ENCODE measurements at regions not wholly inside any gene's neighbourhood (a gene's known extent, or its start where the extent isn't known, plus 50 kb on each side); places are given as distances from the start of the nearest gene placed in this dataset.
A peak's percentile ranks its signal among the peaks of the same experiment; 100 is the strongest.

DNA sequence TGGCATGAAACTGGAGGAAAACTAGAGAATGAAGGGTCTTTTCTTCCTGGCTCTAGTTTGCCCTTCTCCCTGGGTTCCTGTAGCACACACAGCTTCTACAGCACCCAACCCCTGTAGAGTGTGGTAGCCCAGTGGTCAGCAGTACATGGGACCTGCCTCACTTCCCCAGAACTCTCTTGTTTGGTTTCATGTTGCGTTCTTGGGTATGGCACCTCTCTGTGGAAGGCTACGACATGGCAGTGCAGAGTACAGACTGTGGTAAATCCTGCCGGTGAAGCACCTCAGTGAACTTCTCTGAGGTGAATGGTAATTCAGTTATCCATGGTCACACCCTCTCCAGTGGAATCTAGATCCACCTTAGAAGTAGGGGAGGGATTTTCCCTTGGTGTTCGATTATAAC, 105.5 kb downstream of the TLR4 start:
- no peaks in the 10 kb centered on the region for H3K4me1 Mint-ChIP-seq
- Histone ChIP-seq H3K4me1 (ENCODE audit: control insufficient read depth, insufficient read depth, low read length) (no peaks in the 10 kb centered on the region), H3K36me3 (ENCODE audit: control insufficient read depth, insufficient read depth, low read length) (no peaks in the 10 kb centered on the region), H3K27me3 (ENCODE audit: control insufficient read depth, insufficient read depth, low read length) (peaks cover 11% of the 10 kb centered on the region), H3K9me3 (ENCODE audit: control insufficient read depth, insufficient read depth, low read length) (no peaks in the 10 kb centered on the region), H3K27ac (ENCODE audit: low read length) (no peak overlapping the region), H3K4me3 (ENCODE audit: low read length) (no peak overlapping the region)
- no peak for TF ChIP-seq CTCF (IDR thresholded peaks at IDR 0.05)
- intact Hi-C loops (cut with micrococcal nuclease) = no loop called here
- no peak overlapping the region for H3K27ac Mint-ChIP-seq
- peaks cover 0 to 5% of the 10 kb centered on the region in 2 donors for H3K9me3 Mint-ChIP-seq
- H3K4me3 Mint-ChIP-seq = no peak overlapping the region
- DNase-seq = no peak
- ATAC-seq = no peak
- no peaks in the 10 kb centered on the region for H3K36me3 Mint-ChIP-seq
- peaks cover 32 to 83% of the 10 kb centered on the region in 2 donors for H3K27me3 Mint-ChIP-seq (ENCODE audit: low read depth in 2 of 2)
- 92% methylated on average over 3 of the region's 4 CpGs for WGBS (ENCODE audit: insufficient coverage)

- Mint-ChIP-seq H3K9me3 (no peaks in the 10 kb centered on the region), H3K4me3 (no peak overlapping the region), H3K27ac (no peak overlapping the region), H3K4me1 (peaks cover 10 to 11% of the 10 kb centered on the region in 2 donors), H3K36me3 (no peaks in the 10 kb centered on the region), H3K27me3 (ENCODE audit: low read depth in 2 of 2) (peaks cover 35 to 70% of the 10 kb centered on the region in 2 donors)
- TF ChIP-seq CTCF (IDR thresholded peaks at IDR 0.05) = no peak
- Histone ChIP-seq H3K27ac (ENCODE audit: low read length) (no peak overlapping the region), H3K4me1 (ENCODE audit: control insufficient read depth, insufficient read depth, low read length) (peaks cover 7% of the 10 kb centered on the region), H3K27me3 (ENCODE audit: control insufficient read depth, insufficient read depth, low read length) (peaks cover 12% of the 10 kb centered on the region), H3K36me3 (ENCODE audit: control insufficient read depth, insufficient read depth, low read length) (no peaks in the 10 kb centered on the region), H3K9me3 (ENCODE audit: control insufficient read depth, insufficient read depth, low read length) (no peaks in the 10 kb centered on the region), H3K4me3 (ENCODE audit: low read length) (no peak overlapping the region)
- intact Hi-C loops (cut with micrococcal nuclease) = no loop called here
- WGBS (ENCODE audit: insufficient coverage) = 19% methylated on average over 5 of the region's 5 CpGs
- ATAC-seq = peak in 1 of 3 donors; percentile 75
- DNase-seq = peak in 1 of 2 donors; percentile 44
Measured at GRCh38 chr9:117815315-117815714, 111.1 kb downstream of the TLR4 start.

GRCh38 chr9:117815948-117816347, 111.7 kb downstream of the TLR4 start:
- DNase-seq (no peak), ATAC-seq (no peak)
- H3K9me3 ChIP-seq (ENCODE audit: control insufficient read depth, insufficient read depth, low read length) = no peaks in the 10 kb centered on the region
- peaks cover 10 to 11% of the 10 kb centered on the region in 2 donors for H3K4me1 Mint-ChIP-seq
- H3K9me3 Mint-ChIP-seq = no peaks in the 10 kb centered on the region
- H3K27me3 ChIP-seq (ENCODE audit: control insufficient read depth, insufficient read depth, low read length) = peaks cover 12% of the 10 kb centered on the region
- H3K4me3 Mint-ChIP-seq = no peak overlapping the region
- H3K4me3 ChIP-seq (ENCODE audit: low read length) = no peak overlapping the region
- H3K27me3 Mint-ChIP-seq (ENCODE audit: low read depth in 2 of 2) = peaks cover 37 to 70% of the 10 kb centered on the region in 2 donors
- no peak for TF ChIP-seq CTCF (IDR thresholded peaks at IDR 0.05)
- H3K36me3 Mint-ChIP-seq = no peaks in the 10 kb centered on the region
- H3K4me1 ChIP-seq (ENCODE audit: control insufficient read depth, insufficient read depth, low read length) = peaks cover 7% of the 10 kb centered on the region
- WGBS (ENCODE audit: insufficient coverage) = 70% methylated on average over 2 of the region's 3 CpGs
- intact Hi-C loops (cut with micrococcal nuclease) = no loop called here
- H3K27ac Mint-ChIP-seq = no peak overlapping the region
- no peak overlapping the region for H3K27ac ChIP-seq (ENCODE audit: low read length)
- no peaks in the 10 kb centered on the region for H3K36me3 ChIP-seq (ENCODE audit: control insufficient read depth, insufficient read depth, low read length)

- Mint-ChIP-seq H3K9me3 (no peaks in the 10 kb centered on the region), H3K27me3 (ENCODE audit: low read depth in 2 of 2) (peaks cover 51 to 58% of the 10 kb centered on the region in 2 donors), H3K4me1 (peaks cover 24 to 25% of the 10 kb centered on the region in 2 donors), H3K27ac (no peak overlapping the region), H3K4me3 (no peak overlapping the region), H3K36me3 (no peaks in the 10 kb centered on the region)
- WGBS (ENCODE audit: insufficient coverage) = 80% methylated on average over 2 of the region's 2 CpGs
- Histone ChIP-seq H3K4me3 (ENCODE audit: low read length) (no peak overlapping the region), H3K27me3 (ENCODE audit: control insufficient read depth, insufficient read depth, low read length) (peaks cover 24% of the 10 kb centered on the region), H3K9me3 (ENCODE audit: control insufficient read depth, insufficient read depth, low read length) (no peaks in the 10 kb centered on the region), H3K27ac (ENCODE audit: low read length) (no peak overlapping the region), H3K4me1 (ENCODE audit: control insufficient read depth, insufficient read depth, low read length) (peaks cover 11% of the 10 kb centered on the region), H3K36me3 (ENCODE audit: control insufficient read depth, insufficient read depth, low read length) (no peaks in the 10 kb centered on the region)
- TF ChIP-seq CTCF (IDR thresholded peaks at IDR 0.05) = no peak
- no peak for DNase-seq
- ATAC-seq = no peak
- intact Hi-C loops (cut with micrococcal nuclease) = no loop called here
Measured at GRCh38 chr9:117821954-117822353, 117.8 kb downstream of the TLR4 start.

Measured in natural killer cell (primary cell).